ENCODE measurements at regions not wholly inside any gene's neighbourhood (a gene's known extent, or its start where the extent isn't known, plus 50 kb on each side); places are given as distances from the start of the nearest gene placed in this dataset.

- no peak for DNase-seq
These were observed 54.4 kb upstream of the P2RY1 start for GRCh38 chr3:152780553-152780952.

- DNase-seq, result no peak
These were observed 49.9 kb upstream of the P2RY1 start for GRCh38 chr3:152785051-152785450.
